Tibial nerve (tissue), 4 donors: ENCODE measurements at regions not wholly inside any gene's neighbourhood (a gene's known extent, or its start where the extent isn't known, plus 50 kb on each side); places are given as distances from the start of the nearest gene placed in this dataset.

Experiments
- DNase-seq, 2 donors: peaks; one replicate each; pipeline ENCODE4 v3.0.0-alpha.2; 2019; ENCODE audit warnings: low spot score in 2 of 2
- H3K27ac ChIP-seq, 4 donors: fragments of 200-600 bp; sonication (generic) in 3 of 4; one replicate each; pipeline ENCODE4 v1.5.1; 2017 to 2019; ENCODE audit warnings: mild to moderate bottlenecking in 1 of 4
- H3K27me3 ChIP-seq, 2 donors: fragments of 200-600 bp; sonication (generic) in 1 of 2; one replicate each; pipeline versions ENCODE4 v1.5.1 to v1.6.0; 2017 to 2019
- H3K36me3 ChIP-seq, 3 donors: fragments of 200-600 bp; sonication (generic); one replicate each; pipeline ENCODE4 v1.5.1; 2018 to 2019
- H3K4me1 ChIP-seq, 4 donors: fragments of 200-600 bp; sonication (generic) in 3 of 4; one replicate each; pipeline ENCODE4 v1.5.1; 2017 to 2019
- H3K4me3 ChIP-seq, 4 donors: fragments of 200-600 bp; sonication (generic) in 3 of 4; one replicate each; pipeline ENCODE4 v1.5.1; 2017 to 2019; ENCODE audit warnings: mild to moderate bottlenecking in 1 of 4, moderate library complexity in 1 of 4
- H3K9me3 ChIP-seq, 4 donors: fragments of 200-600 bp; sonication (generic) in 3 of 4; one replicate each; pipeline ENCODE4 v1.5.1; 2017 to 2019
- CTCF ChIP-seq, 5 experiments: fragments of 200-600 bp in 3 of 5; fragments of 450-650 bp in 2 of 5; sonication (generic) in 3 of 5; IDR thresholded peaks; one replicate each; pipeline ENCODE4 v1.5.1; 2016 to 2019; ENCODE audit warnings: antibody characterized with exemption in 5 of 5, mild to moderate bottlenecking in 3 of 5, moderate library complexity in 2 of 5
- EP300 ChIP-seq, 2 donors: sonication (generic); formaldehyde crosslinking; IDR thresholded peaks; one replicate each; pipeline ENCODE4 v1.6.1; 2017; ENCODE audit warnings: antibody characterized with exemption in 2 of 2, mild to moderate bottlenecking in 1 of 2
- POLR2A ChIP-seq, 2 donors: fragments of 450-650 bp; IDR thresholded peaks; one replicate each; pipeline ENCODE4 v1.6.1; 2017; ENCODE audit warnings: antibody characterized with exemption in 2 of 2, mild to moderate bottlenecking in 2 of 2, moderate library complexity in 2 of 2
- WGBS, 2 donors: methylation state at CpG; one replicate each; pipeline ENCODE4 v1.1.5; 2018; 5-methylcytosine and 5-hydroxymethylcytosine counted together

- Histone ChIP-seq H3K4me1 (no peaks in the 10 kb centered on the region), H3K27ac (no peak overlapping the region), H3K36me3 (no peaks in the 10 kb centered on the region), H3K27me3 (no peaks in the 10 kb centered on the region), H3K4me3 (no peak overlapping the region), H3K9me3 (no peaks in the 10 kb centered on the region)
- WGBS, 2 donors: 70 to 72% methylated on average over 5 of the region's 5 CpGs
- TF ChIP-seq EP300 (IDR thresholded peaks at IDR 0.05) (no peak), POLR2A (IDR thresholded peaks at IDR 0.05) (no peak), CTCF (IDR thresholded peaks at IDR 0.05) (no peak)
- no peak for DNase-seq
Measured at GRCh38 chr6:53731866-53732636, 62.8 kb upstream of the LRRC1 start.

- H3K4me1 ChIP-seq: peaks cover 0 to 3% (median 0%) of the 10 kb centered on the region in 4 donors
- H3K27ac ChIP-seq: no peak overlapping the region
Measured at GRCh38 chr6:53730767-53731166, 64.0 kb upstream of the LRRC1 start.

GRCh38 chr6:53728570-53729194, 63.1 kb upstream of the KLHL31 start:
- H3K9me3 ChIP-seq: no peaks in the 10 kb centered on the region
- DNase-seq: peak in 1 of 2 donors; percentile 28
- peak; percentile 75 to 85 (median 82) for TF ChIP-seq CTCF (IDR thresholded peaks at IDR 0.05)
- TF ChIP-seq EP300 (IDR thresholded peaks at IDR 0.05): no peak
- H3K27ac ChIP-seq: no peak overlapping the region
- H3K4me3 ChIP-seq: no peak overlapping the region
- peaks cover 0 to 3% of the 10 kb centered on the region in 2 donors for H3K27me3 ChIP-seq
- H3K4me1 ChIP-seq: peaks cover 0 to 6% (median 0%) of the 10 kb centered on the region in 4 donors
- 24 to 25% methylated on average over 9 of the region's 9 CpGs for WGBS, 2 donors
- H3K36me3 ChIP-seq: no peaks in the 10 kb centered on the region

More at GRCh38 chr6:53730767-53731166, 64.0 kb upstream of the LRRC1 start:
- TF ChIP-seq CTCF (IDR thresholded peaks at IDR 0.05) (no peak), POLR2A (IDR thresholded peaks at IDR 0.05) (no peak), EP300 (IDR thresholded peaks at IDR 0.05) (no peak)
- Histone ChIP-seq H3K4me3 (no peak overlapping the region), H3K36me3 (no peaks in the 10 kb centered on the region), H3K27me3 (no peaks in the 10 kb centered on the region), H3K9me3 (no peaks in the 10 kb centered on the region)
- no peak for DNase-seq

GRCh38 chr6:53727748-53728147, 62.2 kb upstream of the KLHL31 start:
- Histone ChIP-seq H3K36me3 (no peaks in the 10 kb centered on the region), H3K27ac (no peak overlapping the region), H3K4me3 (no peak overlapping the region), H3K9me3 (no peaks in the 10 kb centered on the region), H3K27me3 (peaks cover 0 to 3% of the 10 kb centered on the region in 2 donors), H3K4me1 (peaks cover 0 to 6% (median 0%) of the 10 kb centered on the region in 4 donors)
- WGBS, 2 donors: 76 to 84% methylated on average over 5 of the region's 5 CpGs
- TF ChIP-seq CTCF (IDR thresholded peaks at IDR 0.05) (no peak), EP300 (IDR thresholded peaks at IDR 0.05) (no peak), POLR2A (IDR thresholded peaks at IDR 0.05) (no peak)
- no peak for DNase-seq
